ENCODE measurements at regions not wholly inside any gene's neighbourhood (a gene's known extent, or its start where the extent isn't known, plus 50 kb on each side); places are given as distances from the start of the nearest gene placed in this dataset.
A peak's percentile ranks its signal among the peaks of the same experiment; 100 is the strongest.

DNA sequence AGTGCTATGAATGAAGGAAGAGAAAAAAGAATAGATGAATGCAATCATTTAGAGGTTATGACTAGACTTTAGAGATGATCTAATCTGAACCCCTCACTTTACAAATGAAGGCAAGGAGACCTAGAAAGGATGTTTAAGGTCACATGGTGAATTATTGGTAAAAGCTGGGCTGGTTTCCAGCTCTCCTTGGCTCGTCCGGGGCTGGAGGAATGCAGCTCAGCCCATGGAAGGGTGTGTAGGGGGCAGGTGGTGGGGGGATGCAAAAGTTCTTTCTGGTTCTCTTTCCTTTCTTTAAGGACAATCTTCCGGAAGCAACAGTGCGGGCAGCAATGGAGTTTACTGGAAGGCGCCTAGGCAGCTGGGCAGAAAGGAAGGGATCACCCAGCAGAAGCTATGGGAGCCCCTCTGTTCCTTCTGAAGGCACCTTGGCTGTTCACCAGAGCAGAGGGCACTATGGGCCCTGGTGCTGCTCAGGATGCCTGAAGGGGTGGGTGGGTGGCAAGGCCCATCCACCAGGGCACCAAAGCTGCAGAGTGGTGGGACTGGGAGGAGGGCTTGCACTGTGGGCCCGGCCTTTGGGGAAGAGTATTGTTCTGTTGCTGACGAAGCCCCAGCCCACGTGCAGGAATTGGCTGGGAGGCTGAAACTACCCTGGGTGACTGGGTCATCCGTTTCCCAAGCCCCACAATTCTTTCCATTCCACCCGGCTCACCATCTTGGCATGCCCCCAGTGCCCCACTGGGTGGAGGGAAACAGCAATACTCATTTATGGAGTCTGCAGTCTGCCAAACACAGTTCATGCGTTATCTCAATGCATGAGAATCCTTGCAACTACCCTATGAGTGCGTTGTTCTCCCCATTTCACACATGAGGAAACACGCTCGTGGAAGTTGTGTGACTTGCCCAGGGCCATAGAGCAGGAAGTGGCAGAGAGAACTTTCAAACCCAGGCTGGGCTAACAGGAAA, 78.2 kb downstream of the IRF2BPL start:
- peak in 1 of 58 donors; percentile 25 for DNase-seq

DNA sequence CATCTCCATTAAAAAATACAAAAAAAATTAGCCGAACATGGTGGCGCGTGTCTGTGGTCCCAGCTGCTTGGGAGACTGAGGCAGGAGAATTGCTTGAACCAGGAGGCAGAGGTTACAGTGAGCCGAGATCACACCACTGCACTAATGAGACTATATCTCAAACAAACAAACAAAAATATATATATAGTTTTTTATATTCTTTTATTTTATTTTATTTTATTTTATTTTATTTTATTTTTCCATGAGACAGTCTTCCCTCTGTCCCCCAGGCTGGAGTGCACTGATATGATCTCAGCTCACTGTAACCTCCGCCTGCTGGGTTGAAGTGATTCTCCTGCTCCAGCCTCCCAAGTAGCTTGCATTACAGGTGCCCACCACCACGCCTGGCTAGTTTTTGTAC, 79.5 kb downstream of the IRF2BPL start:
- no peak for DNase-seq

GRCh38 chr14:76948213-76948947, 80.1 kb downstream of the IRF2BPL start:
- DNase-seq, result peak in 1 of 58 donors; percentile 20

DNA sequence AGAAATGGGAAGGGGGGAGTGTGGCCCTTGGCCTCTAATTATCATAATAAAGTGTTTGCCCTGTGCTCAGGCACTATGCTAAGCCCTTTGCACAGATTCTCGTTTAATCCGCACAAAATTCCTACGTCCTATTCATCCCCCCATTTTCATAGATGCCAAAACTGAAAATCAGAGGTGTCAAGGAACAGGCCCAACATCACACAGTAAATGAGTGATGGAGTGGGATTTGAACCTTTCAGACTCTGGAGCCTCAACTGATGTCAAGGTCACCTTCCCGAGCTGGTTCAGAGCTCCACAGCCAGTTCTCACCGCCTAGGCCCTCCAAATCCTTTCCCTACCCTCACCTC, 80.7 kb downstream of the IRF2BPL start:
- DNase-seq, result no peak

GRCh38 chr14:76947078-76947837, 81.2 kb downstream of the IRF2BPL start:
- DNase-seq, result peak; percentile 67 to 98 (median 93)

DNA sequence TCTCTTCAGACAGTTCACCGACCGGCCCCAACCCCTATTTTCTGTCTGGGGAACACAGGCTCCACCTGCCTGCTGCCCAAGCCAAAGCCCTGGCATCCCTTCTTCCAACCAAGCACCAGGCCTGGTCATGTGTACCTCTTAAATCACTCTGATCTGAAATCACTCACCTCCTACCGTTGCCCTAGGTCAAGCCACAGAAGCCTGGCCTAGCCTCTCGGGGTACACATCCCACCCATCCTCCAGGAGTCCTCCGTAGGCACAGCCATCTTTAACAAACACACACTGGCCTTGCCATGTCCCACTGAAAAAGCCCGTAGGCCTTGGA, 81.8 kb downstream of the IRF2BPL start:
- peak in 1 of 58 donors; percentile 42 for DNase-seq

GRCh38 chr14:76943072-76943471, 85.4 kb downstream of the IRF2BPL start:
- no peak for DNase-seq

DNA sequence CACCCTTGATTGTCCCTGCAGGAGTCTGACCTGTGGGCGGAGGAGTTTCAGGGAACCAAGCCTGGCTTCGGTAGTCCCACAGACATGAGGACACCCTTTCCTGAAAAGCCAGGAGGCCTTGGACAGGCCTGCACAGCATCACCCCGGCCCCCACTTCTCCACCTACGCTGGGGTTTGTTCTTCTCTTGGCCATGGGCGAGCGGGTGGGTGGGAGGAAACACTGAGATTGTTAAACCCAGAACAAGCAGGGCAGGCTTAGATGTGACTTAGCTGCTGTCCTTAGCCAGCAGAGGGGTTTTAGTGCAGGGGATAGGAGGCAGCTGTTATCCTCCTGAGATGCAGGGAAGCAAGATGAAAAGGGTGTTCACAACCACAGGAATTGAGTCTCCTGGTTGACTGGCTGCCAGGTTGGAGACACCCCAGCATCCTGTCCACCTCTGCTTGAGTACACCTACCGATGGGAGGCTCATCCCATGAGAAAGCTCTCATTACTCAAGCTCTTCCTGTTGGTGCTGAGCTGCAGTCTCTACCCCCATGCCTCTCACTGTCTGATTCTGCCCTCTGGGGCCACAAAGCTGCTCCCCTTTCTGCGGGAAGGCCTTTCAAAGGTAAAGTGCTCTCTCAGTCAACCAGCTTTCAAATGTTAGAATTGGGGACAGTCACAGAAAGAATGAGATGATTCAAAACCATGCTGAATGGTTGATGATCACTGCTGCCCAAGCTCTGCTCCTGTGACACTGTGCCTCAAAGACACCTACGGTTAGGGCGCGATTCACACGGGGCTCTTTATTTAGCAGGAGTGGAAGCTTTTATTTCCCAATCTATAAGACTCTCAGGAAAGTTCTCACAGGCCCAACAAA, 86.3 kb downstream of the IRF2BPL start:
- no peak for DNase-seq

- DNase-seq, result no peak
Observed at GRCh38 chr14:76941544-76941943, 87.0 kb downstream of the IRF2BPL start.

- no peak for DNase-seq
Observed at GRCh38 chr14:76940021-76940760, 88.3 kb downstream of the IRF2BPL start.

DNA sequence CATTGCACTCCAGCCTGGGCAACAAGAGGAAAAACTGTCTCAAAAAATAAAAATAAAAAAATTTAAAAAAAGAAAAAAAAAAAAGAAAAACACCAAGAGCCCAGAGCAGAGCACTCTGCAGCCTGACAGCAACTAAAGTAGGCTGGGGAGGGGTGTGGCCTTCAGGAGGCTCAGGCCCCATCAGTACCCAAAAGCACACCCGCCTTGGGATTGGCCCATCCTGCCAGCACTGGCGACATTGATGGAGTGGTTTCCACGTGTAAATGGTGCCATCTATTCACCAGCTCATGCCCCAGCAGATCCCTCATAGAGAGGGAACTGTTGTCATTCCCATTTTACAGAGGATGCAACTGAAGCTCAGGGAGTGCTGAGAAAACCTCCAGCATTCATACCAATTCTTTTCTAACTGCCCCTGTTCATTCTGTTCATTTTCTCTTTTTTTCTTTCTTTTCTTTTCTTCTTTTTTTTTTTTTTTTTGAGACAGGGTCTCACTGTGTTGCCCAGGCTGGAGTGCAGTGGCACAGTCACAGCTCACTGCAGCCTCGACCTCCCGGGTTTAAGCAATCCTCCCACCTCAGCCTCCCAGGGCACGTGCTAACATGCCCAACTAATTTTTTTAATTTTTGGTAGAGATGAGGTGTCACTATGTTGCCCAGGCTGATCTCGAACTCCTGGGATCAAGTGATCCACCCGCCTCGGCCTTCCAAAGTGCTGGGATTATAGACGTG, 89.3 kb downstream of the IRF2BPL start:
- DNase-seq, result no peak

GRCh38 chr14:76938092-76938500, 90.4 kb downstream of the IRF2BPL start:
- DNase-seq, result no peak

- DNase-seq, result peak in 34 of 58 donors; percentile 9 to 81 (median 45)
Observed at GRCh38 chr14:76937181-76938091, 91.1 kb downstream of the IRF2BPL start.

- DNase-seq, result no peak
Observed at GRCh38 chr14:76936483-76936882, 92.0 kb downstream of the IRF2BPL start.

DNA sequence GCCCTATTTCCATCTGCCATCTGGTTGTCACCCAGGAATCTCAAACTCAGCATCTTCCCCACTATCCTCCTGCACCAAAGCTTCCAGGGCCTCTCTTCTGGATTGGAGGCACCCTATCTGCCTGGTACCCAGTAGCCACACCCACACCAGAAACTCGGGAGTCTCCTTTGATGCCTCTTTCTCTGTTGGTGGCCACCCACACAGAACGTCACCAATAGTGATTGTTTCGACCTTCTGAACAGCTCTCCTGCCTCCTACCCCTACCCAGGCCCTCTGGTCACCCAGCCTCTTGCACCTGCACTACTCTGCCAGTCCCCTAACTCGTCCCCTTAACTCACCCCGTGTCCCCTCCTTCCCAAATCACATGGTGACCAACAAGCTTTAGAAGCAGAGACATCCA, 95.0 kb downstream of the IRF2BPL start:
- DNase-seq, result no peak

GRCh38 chr14:76931631-76932402, 96.7 kb downstream of the IRF2BPL start:
- no peak for DNase-seq

DNA sequence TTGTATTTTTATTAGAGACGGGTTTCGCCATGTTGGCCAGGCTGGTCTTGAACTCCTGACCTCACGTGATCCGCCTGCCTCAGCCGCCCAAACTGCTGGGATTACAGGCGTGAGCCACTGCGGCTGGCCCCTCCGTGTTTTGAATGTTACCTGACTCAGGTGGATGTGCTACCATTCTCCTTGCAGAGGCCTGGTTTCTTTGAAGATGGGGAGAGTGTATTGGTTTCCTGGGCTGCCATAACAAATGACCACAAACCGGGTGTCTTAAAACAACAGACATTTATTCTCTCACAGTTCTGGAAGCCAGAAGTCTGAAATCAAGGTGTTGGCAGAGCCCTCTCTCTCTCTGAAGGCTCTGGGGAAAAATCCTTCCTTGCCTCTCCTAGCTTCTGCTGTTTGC, 98.0 kb downstream of the IRF2BPL start:
- peak in 1 of 58 donors; percentile 25 for DNase-seq

All from anterior cingulate cortex (tissue), 58 donors.